HG02981 (cell line): ENCODE measurements at regions not wholly inside any gene's neighbourhood (a gene's known extent, or its start where the extent isn't known, plus 50 kb on each side); places are given as distances from the start of the nearest gene placed in this dataset.
"Not testable (repeated sequence)": the region's sequence is repeated elsewhere in the genome, so short reads cannot be mapped to it uniquely, and the experiment has no call there.

ENCODE experiments used
- ATAC-seq: cut with Tn5 transposase; IDR thresholded peaks from one replicate; pipeline ENCODE4 v1.9.1; 2021; ENCODE audit warnings: mild to moderate bottlenecking, moderate library complexity; ENCODE audit not compliant: unreplicated experiment

- ATAC-seq = no peak
Observed at GRCh38 chr9:78938821-78939220, 632.9 kb upstream of the TLE4 start.

- ATAC-seq = no peak
Observed at GRCh38 chr9:78939311-78940065, 632.3 kb upstream of the TLE4 start.

GRCh38 chr9:78940121-78940855 lies 631.5 kb upstream of the TLE4 start:
- ATAC-seq = no peak

DNA sequence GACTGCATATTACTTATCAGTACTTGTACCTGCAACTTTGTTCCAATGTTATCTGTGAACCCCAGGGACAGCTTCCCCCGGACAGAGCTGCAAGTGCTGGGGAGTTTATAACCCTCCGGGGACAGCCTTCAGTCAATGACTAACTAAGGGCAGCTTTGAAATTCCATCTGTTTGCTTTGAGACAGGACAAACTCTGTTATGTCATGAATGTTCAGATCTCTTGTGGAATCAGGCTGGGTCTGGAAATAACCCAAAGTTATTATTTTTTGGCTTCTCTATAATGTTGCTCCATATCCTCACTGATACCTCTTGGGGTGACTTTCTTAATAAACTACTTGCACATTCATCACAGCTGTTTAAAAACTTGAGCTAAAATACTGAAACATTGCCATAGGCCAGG lies 617.5 kb upstream of the TLE4 start:
- no peak for ATAC-seq

DNA sequence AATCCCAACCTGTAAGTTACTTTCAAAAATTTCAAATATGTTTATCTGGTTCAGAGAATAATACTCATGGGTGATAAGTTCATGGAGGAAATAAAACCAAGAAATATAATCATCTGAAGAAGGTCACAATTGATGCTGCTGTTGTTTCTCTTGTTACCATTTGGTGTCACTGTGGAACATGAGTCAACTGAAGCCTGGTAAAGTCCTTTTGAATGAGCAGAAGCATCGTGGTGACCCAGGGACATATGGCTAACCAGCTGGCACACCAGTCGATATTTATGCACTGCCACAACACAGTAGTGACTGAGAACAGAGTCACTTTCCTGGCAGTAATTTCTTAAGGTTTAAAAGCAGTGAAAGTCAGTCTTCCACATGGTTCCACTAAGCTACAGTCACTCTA lies 612.9 kb upstream of the TLE4 start:
- no peak for ATAC-seq

DNA sequence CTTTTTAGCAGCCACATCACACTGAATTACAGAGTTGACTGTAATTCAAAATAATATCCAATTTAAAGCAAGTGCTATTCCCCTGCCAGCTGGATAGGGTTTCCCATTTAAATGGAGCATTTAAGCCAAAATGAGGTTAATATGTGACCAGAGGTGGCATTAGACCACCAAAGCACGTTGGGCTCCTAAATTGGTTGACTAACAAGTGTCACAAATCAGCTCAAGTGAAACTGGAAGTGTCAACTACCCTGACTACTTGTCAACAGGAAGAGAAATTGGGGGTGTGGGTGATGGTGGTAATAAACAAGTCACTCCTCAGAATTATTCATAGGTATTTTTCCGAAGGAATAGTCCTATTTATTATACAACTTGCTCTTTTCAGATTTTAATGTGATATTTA lies 609.6 kb upstream of the TLE4 start:
- ATAC-seq = no peak

- ATAC-seq = no peak
Observed at GRCh38 chr9:78963911-78964310, 607.9 kb upstream of the TLE4 start.

- no peak for ATAC-seq
Observed at GRCh38 chr9:78967596-78968217, 604.1 kb upstream of the TLE4 start.

- no peak for ATAC-seq
Observed at GRCh38 chr9:78970375-78970774, 601.4 kb upstream of the TLE4 start.

DNA sequence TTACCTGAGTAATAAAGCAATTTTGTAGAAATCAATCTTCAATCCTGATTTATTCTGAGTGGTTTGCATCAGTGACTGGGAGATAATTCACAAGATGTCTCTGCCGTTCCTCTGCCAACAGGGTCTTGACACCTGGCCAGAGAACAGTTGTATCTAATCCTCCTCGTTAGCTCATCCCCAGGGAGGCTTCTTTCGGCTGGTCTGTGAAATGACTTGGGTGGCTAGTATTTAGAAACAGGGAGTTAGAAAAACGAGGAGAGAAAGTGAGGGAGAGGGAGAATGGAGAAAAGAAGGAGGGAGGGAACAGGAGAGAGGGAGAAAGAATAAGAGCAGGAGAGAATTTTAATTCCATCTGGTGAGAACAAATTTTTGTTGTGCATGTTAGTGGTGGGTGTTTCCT lies 600.2 kb upstream of the TLE4 start:
- ATAC-seq = no peak

GRCh38 chr9:78972303-78972999 lies 599.3 kb upstream of the TLE4 start:
- no peak for ATAC-seq

DNA sequence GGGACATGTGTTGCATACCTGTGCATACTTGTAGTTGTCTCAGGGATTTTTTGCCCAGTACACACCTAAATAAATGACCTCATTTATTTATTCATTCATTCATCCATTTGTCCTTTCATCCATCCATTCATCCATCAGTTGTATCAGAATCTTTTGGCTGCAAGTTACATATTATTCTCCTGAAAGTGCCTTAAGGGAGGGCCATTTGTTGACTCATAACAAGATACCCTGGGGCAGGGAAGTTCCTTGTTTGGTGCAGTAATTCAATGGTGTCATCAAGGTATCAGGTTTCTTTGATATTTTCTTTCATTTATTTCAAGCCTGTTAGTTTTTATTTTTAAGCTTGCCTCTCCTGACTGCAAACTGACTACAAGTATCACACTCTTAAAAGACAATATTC lies 597.9 kb upstream of the TLE4 start:
- ATAC-seq = no peak

DNA sequence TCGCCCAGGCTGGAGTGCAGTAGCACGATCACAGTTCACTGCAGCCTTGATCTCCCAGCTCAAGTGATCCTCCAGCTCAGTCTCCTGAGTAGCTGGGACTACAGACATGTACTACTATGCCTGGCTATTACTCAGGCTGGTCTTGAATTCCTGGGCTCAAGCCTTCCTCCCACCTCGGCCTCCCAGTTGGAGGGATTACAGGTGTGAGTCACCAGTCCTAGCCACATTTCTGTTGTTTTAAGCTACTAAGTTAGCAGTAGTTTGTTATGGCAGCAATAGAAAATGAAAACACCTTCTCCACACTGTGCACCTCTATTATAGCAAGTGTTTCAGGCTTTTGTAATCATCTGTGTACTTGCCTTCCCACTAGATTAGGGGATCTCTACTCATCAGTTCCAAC lies 588.9 kb upstream of the TLE4 start:
- ATAC-seq = no peak

DNA sequence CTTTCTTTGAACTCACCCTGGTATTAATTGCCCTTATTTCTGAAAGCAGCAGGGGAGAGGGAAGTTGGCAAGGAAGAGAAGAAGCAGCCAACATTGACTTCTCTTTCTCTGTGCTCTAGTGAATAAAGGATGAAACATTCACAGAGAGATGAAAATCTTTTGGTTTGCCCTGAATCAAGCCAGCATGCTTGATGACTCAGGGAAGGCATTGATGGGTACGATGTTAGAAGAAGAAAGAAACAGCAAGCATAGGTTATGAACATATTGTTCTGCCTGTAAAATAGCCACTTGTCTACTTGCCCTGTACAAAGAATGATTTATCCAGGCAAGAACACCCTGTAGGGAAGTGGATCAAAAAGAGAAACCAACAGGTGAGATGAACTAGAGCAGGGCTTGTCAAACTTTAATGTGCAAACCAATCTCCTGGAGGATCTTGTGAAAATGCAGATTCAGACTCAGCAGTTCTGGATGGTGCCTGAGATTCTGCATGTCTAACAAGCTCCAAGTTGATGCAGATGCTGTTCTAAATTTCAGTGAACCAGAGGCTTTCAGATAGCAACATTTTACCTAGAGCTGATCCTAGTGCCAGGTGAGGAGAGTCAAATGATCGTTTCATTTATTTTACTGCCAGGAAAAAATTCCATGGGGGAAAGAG lies 586.6 kb upstream of the TLE4 start:
- no peak for ATAC-seq

GRCh38 chr9:78986446-78986845 lies 585.3 kb upstream of the TLE4 start:
- no peak for ATAC-seq

DNA sequence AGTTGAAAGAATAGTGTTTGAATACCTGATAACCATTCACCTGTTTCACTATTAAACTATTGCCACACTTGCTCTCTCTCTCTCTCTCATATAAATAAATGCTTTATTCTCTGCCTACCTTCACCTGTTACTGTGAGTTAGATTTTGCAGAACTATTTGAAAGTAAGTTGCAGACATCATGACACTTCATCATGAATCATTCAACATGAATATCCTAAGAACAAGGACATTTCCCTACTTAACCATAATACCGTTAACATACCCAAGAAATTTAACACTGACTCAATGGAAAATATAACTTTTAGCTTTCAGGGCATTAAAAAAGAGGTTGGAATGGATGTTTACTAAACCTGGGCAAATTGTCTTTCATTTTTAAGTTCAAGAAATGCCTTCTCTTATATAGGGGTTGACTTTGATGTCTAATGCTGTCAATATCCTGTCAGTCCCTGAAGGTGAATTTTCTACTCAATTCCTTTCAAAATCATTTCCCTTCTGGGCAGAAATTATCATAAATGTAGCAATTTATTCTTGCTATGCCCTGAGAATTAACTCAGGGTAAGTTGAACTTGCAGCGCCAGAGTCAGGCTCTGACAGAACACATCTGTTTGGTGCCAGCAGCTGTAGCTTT lies 582.6 kb upstream of the TLE4 start:
- no peak for ATAC-seq

DNA sequence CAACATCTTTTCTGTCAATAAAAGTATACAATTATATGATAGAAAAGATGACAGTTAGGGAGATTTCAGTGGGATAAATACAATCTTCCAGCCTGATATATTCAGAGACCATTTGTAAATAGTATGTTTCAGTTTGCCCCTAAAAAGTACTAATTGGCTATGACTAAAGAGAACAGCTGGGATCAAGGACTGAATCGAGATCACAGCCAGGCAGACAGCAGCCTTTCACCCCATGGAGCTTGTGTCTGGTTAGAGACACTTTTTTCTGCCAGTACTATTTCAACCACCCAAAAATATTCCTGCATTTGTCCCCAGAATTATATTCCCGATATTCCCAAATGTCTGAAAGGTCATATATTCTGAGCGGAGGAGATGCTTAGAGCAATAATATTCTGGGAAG lies 577.3 kb upstream of the TLE4 start:
- ATAC-seq = no peak

DNA sequence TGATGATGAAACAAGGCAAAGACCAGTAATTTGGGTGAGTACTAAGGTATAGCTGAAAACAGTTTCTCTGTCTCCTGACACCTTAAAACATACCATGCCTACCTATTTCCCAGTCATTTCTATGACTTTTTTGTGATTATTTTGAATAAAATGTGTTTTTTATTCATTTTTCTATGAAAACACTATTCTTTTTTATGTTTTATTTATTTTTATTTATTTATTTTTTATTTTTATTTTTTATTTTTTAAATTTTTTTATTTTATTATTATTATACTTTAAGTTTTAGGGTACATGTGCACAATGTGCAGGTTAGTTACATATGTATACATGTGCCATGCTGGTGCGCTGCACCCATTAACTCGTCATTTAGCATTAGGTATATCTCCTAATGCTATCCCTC lies 576.8 kb upstream of the TLE4 start:
- not testable (repeated sequence) for ATAC-seq

DNA sequence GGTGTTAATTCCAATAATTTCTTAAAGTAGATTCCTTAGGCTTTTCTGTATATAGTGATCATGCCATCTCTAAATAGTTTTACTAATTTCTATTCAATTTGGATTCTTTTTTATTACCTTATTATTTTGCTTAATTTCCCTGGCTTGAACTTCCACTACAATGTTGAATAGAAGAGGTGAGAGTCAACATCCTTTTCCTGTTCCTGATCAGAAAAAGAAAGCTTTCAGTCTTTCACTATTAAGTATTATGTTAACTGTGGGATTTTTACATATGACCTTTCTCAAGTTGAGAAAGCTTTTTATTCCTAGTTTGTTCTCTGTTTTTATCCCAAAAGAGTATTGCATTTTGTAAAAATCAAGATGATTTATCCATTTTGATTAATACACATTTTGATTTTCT lies 574.5 kb upstream of the TLE4 start:
- ATAC-seq = no peak

DNA sequence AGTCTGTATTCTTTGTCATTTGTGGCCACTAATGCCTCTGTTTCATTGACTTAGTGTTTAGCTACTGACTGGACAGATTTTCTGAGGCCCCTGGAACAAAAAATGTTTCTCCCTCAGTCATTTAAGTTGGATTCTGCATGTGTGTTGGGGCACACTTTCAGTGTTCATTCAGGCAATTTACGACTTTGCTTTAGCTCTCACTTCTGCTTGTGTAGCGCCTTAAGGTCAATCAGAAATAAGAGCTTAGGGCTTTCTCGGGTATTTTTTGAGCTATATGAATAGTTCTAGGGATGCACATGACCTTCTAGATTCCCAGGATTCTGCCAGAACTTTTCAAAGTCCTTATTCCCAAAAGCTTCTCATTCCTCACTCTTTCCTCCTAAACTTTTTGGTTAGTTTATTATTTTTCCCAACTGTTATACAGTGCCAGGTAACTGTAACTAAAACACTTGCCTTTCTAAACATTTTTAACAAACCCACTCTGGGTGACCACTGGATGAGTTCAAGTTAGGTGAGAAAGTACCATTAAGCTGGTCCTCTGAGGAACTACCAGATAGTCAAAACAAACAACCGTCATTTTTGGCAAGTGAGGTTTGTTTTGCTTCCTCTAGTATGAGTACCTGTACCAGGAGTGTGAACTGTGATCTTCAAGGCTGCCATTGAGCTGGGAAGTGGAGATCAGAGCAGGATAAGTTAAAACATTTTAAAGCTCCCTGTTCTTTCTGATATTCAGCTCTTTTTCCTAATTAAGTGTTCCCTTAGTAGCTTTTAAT lies 571.3 kb upstream of the TLE4 start:
- ATAC-seq = no peak
